Esophagus muscularis mucosa (tissue), 4 donors: ENCODE measurements at regions not wholly inside any gene's neighbourhood (a gene's known extent, or its start where the extent isn't known, plus 50 kb on each side); places are given as distances from the start of the nearest gene placed in this dataset.

Experiments used
- DNase-seq: peaks from one replicate; pipeline ENCODE4 v3.0.0-alpha.2; 2017; ENCODE audit errors: extremely low spot score
- H3K27ac ChIP-seq, 4 donors: fragments of 200-600 bp; sonication (generic); replicated peaks in 1 of 4; 1 replicate in 3 of 4; 2 replicates in 1 of 4; pipeline ENCODE4 v1.5.1; 2016 to 2019; ENCODE audit warnings: mild to moderate bottlenecking in 1 of 4
- H3K27me3 ChIP-seq, 4 donors: fragments of 200-600 bp; sonication (generic); one replicate each; pipeline versions ENCODE4 v1.5.1 to v1.6.0; 2016 to 2019
- H3K36me3 ChIP-seq, 4 donors: fragments of 200-600 bp; sonication (generic); one replicate each; pipeline ENCODE4 v1.5.1; 2016 to 2019
- H3K4me1 ChIP-seq, 4 donors: fragments of 200-600 bp; sonication (generic); one replicate each; pipeline ENCODE4 v1.5.1; 2016 to 2019
- H3K4me3 ChIP-seq, 4 donors: fragments of 200-600 bp; sonication (generic); 1 replicate in 2 of 4; 2 replicates in 2 of 4; pipeline ENCODE4 v1.5.1; 2016 to 2019; ENCODE audit warnings: mild to moderate bottlenecking in 4 of 4, moderate library complexity in 1 of 4
- H3K9me3 ChIP-seq, 4 donors: fragments of 200-600 bp; sonication (generic); 1 replicate in 3 of 4; 2 replicates in 1 of 4; pipeline ENCODE4 v1.5.1; 2016 to 2019
- EP300 ChIP-seq: sonication (generic); formaldehyde crosslinking; IDR thresholded peaks from one replicate; pipeline ENCODE4 v1.6.1; 2017; ENCODE audit warnings: antibody characterized with exemption
- POLR2A ChIP-seq: fragments of 450-650 bp; IDR thresholded peaks from one replicate; pipeline ENCODE4 v1.6.1; 2017; ENCODE audit warnings: antibody characterized with exemption, moderate library complexity, mild to moderate bottlenecking, low read depth
- POLR2AphosphoS5 ChIP-seq, 2 donors: sonication (generic); formaldehyde crosslinking; IDR thresholded peaks; one replicate each; pipeline ENCODE4 v1.6.1; 2017; ENCODE audit warnings: antibody characterized with exemption in 2 of 2
- WGBS: methylation state at CpG from one replicate; pipeline ENCODE4 v1.1.5; 2018; 5-methylcytosine and 5-hydroxymethylcytosine counted together
- intact Hi-C: fragments of 100-400 bp; cut with DNase I; formaldehyde crosslinking; loops from one replicate; pipeline ENCODE4 v1.15.1; 2023
- TF ChIP-seq, protein P1 (sequence below), 3 experiments: fragments of 200-600 bp in 2 of 3; fragments of 450-650 bp in 1 of 3; sonication (generic) in 2 of 3; IDR thresholded peaks; one replicate each; pipeline ENCODE4 v1.5.1; 2017 to 2019; ENCODE audit warnings: antibody characterized with exemption in 3 of 3, mild to moderate bottlenecking in 2 of 3, moderate library complexity in 1 of 3

DNA sequence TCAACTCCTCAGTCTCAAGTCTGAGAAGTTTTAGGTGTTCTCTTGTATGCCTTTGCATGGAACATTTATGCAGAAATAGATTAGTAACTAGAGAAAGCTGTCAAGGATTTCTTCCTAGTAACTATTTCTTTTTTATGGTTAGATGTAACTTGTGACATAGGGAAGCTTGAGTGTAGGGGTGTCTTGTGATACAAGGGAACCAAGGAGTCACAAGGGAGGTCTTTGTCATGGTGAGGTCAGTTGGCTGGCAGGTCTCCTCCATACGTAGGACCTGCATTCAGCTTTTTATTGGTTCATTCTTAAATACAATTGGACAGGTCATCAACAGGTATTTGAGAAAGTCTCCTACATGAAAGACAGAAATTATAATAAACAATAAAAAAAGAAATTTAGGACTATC, 394.0 kb upstream of the CCDC196 start:
- H3K4me1 ChIP-seq, result no peaks in the 10 kb centered on the region
- no peaks in the 10 kb centered on the region for H3K36me3 ChIP-seq
- no peaks in the 10 kb centered on the region for H3K9me3 ChIP-seq
- H3K4me3 ChIP-seq, result no peak overlapping the region
- no peak for DNase-seq
- H3K27me3 ChIP-seq, result no peaks in the 10 kb centered on the region
- TF ChIP-seq, protein P1, sequence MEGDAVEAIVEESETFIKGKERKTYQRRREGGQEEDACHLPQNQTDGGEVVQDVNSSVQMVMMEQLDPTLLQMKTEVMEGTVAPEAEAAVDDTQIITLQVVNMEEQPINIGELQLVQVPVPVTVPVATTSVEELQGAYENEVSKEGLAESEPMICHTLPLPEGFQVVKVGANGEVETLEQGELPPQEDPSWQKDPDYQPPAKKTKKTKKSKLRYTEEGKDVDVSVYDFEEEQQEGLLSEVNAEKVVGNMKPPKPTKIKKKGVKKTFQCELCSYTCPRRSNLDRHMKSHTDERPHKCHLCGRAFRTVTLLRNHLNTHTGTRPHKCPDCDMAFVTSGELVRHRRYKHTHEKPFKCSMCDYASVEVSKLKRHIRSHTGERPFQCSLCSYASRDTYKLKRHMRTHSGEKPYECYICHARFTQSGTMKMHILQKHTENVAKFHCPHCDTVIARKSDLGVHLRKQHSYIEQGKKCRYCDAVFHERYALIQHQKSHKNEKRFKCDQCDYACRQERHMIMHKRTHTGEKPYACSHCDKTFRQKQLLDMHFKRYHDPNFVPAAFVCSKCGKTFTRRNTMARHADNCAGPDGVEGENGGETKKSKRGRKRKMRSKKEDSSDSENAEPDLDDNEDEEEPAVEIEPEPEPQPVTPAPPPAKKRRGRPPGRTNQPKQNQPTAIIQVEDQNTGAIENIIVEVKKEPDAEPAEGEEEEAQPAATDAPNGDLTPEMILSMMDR (IDR thresholded peaks at IDR 0.05), result no peak
- TF ChIP-seq POLR2A (no peak), EP300 (no peak), POLR2AphosphoS5 (IDR thresholded peaks at IDR 0.05) (no peak)
- H3K27ac ChIP-seq, result no peak overlapping the region
- intact Hi-C loops, result no loop called here
- 95% methylated on average over 1 of the region's 1 CpG for WGBS

GRCh38 chr14:66092748-66093147, 393.4 kb upstream of the CCDC196 start:
- H3K27ac ChIP-seq, result no peak overlapping the region
- TF ChIP-seq POLR2A (no peak), POLR2AphosphoS5 (IDR thresholded peaks at IDR 0.05) (no peak), EP300 (no peak)
- TF ChIP-seq, protein P1 (IDR thresholded peaks at IDR 0.05), result no peak
- H3K4me3 ChIP-seq, result no peak overlapping the region
- WGBS, result 90% methylated on average over 12 of the region's 12 CpGs
- no peaks in the 10 kb centered on the region for H3K4me1 ChIP-seq
- intact Hi-C loops, result no loop called here
- DNase-seq, result no peak
- H3K27me3 ChIP-seq, result no peaks in the 10 kb centered on the region
- no peaks in the 10 kb centered on the region for H3K9me3 ChIP-seq
- H3K36me3 ChIP-seq, result no peaks in the 10 kb centered on the region

GRCh38 chr14:66094001-66094727, 392.0 kb upstream of the CCDC196 start:
- H3K36me3 ChIP-seq, result no peaks in the 10 kb centered on the region
- no peaks in the 10 kb centered on the region for H3K27me3 ChIP-seq
- H3K4me3 ChIP-seq, result no peak overlapping the region
- TF ChIP-seq, protein P1 (IDR thresholded peaks at IDR 0.05), result no peak
- TF ChIP-seq EP300 (no peak), POLR2A (no peak), POLR2AphosphoS5 (IDR thresholded peaks at IDR 0.05) (no peak)
- 98% methylated on average over 10 of the region's 38 CpGs for WGBS
- H3K4me1 ChIP-seq, result no peaks in the 10 kb centered on the region
- no peak for DNase-seq
- intact Hi-C loops, result no loop called here
- no peaks in the 10 kb centered on the region for H3K9me3 ChIP-seq
- H3K27ac ChIP-seq, result no peak overlapping the region

DNA sequence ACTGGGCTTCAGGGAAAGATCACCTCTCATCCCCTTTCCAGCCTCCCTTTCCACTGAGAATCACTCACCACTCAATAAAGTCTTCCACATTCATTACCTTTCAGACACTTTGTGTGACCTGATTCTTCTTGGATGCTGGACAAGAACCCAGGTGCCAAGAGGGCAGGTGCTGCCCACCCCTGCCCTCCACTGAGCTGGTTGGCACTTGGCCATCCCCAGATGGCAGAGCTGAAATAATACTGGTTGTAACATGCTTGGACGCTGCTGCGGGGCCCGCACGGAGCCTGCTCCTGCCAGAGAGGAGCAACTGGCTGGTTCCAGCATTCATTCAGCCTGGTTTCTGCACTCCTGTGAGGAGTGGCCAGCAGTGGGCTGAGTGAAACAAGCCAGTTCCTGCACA, 386.7 kb upstream of the CCDC196 start:
- WGBS, result 100% methylated on average over 4 of the region's 4 CpGs
- Histone ChIP-seq H3K27me3 (no peaks in the 10 kb centered on the region), H3K4me3 (no peak overlapping the region), H3K36me3 (no peaks in the 10 kb centered on the region), H3K9me3 (no peaks in the 10 kb centered on the region), H3K4me1 (no peaks in the 10 kb centered on the region), H3K27ac (no peak overlapping the region)
- TF ChIP-seq, protein P1 (IDR thresholded peaks at IDR 0.05), result no peak
- TF ChIP-seq POLR2A (no peak), POLR2AphosphoS5 (IDR thresholded peaks at IDR 0.05) (no peak), EP300 (no peak)
- no peak for DNase-seq
- intact Hi-C loops, result no loop called here

DNA sequence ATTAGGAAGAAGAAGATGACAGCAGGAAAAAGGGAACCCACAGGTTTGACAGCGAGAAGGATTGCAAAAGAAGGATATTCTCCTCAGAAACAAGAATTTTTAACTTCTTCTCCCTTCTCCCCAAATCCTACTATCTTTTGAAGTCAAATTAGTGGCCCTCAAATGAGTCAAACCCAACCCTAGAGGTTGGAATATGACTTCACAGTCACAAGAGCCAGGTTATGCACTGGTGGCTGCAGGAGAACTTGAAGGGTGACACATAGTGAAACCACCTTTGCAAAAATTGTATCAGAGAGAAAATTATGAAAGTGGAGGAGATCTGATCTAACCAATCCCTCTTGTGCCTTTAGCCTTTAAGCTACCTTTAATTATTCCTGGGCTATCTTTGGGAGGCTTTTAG, 386.2 kb upstream of the CCDC196 start:
- no peak overlapping the region for H3K27ac ChIP-seq
- no peaks in the 10 kb centered on the region for H3K4me1 ChIP-seq
- H3K4me3 ChIP-seq, result no peak overlapping the region
- no peaks in the 10 kb centered on the region for H3K36me3 ChIP-seq
- no peaks in the 10 kb centered on the region for H3K9me3 ChIP-seq
- 93% methylated on average over 1 of the region's 1 CpG for WGBS
- DNase-seq, result no peak
- no peaks in the 10 kb centered on the region for H3K27me3 ChIP-seq
- TF ChIP-seq POLR2AphosphoS5 (IDR thresholded peaks at IDR 0.05) (no peak), POLR2A (no peak)
- intact Hi-C loops, result no loop called here
